ENCODE measurements at regions not wholly inside any gene's neighbourhood (a gene's known extent, or its start where the extent isn't known, plus 50 kb on each side); places are given as distances from the start of the nearest gene placed in this dataset.

GRCh38 chr2:16363581-16363980 lies 302.1 kb downstream of the CYRIA start:
- no peak for TF ChIP-seq TAF1 (IDR thresholded peaks at IDR 0.05; ENCODE audit: low read depth, low read length)
- TF ChIP-seq TCF12 (IDR thresholded peaks at IDR 0.05; ENCODE audit: low read depth, low read length), result no peak
- no peak for TF ChIP-seq ZNF274 (IDR thresholded peaks at IDR 0.05; ENCODE audit: borderline replicate concordance, extremely low read depth, low read length)
- TF ChIP-seq CTCF (IDR thresholded peaks at IDR 0.05; ENCODE audit: control extremely low read depth in 1 of 3, insufficient read depth in 1 of 3, low read depth in 1 of 3, low read length in 3 of 3), result no peak
- no peak for TF ChIP-seq POLR2A (IDR thresholded peaks at IDR 0.05; ENCODE audit: control extremely low read depth in 1 of 2, low read depth in 2 of 2, low read length in 2 of 2)
- TF ChIP-seq CREB1 (IDR thresholded peaks at IDR 0.05), result no peak
- no peak for TF ChIP-seq SP2 (IDR thresholded peaks at IDR 0.05; ENCODE audit: low read length)
- no peak for TF ChIP-seq MAX (IDR thresholded peaks at IDR 0.05)
- TF ChIP-seq EP300 (IDR thresholded peaks at IDR 0.05; ENCODE audit: borderline replicate concordance in 1 of 2, low read depth in 2 of 2, low read length in 2 of 2), result no peak
- no peak for TF ChIP-seq RFX5 (IDR thresholded peaks at IDR 0.05; ENCODE audit: borderline replicate concordance, low read depth, low read length)
- no peak for TF ChIP-seq USF2 (IDR thresholded peaks at IDR 0.05; ENCODE audit: low read length)
- TF ChIP-seq CHD1 (IDR thresholded peaks at IDR 0.05; ENCODE audit: low read depth, low read length), result no peak
- TF ChIP-seq JUND (IDR thresholded peaks at IDR 0.05; ENCODE audit: low read length), result no peak
- no peak for TF ChIP-seq EZH2 (IDR thresholded peaks at IDR 0.05; ENCODE audit: low read depth, low read length, severe bottlenecking)

Measured in H1 (cell line).